HEK293T (cell line): ENCODE measurements at regions not wholly inside any gene's neighbourhood (a gene's known extent, or its start where the extent isn't known, plus 50 kb on each side); places are given as distances from the start of the nearest gene placed in this dataset.

Experiments
- CTCF ChIA-PET: fragments of 350-600 bp; formaldehyde crosslinking; extraction: SDS; loops from one replicate; lab custom pipeline; 2021; ENCODE audit warnings: antibody characterized with exemption, inconsistent platforms; lab: Yijun Ruan, JAX
- POLR2A ChIA-PET: fragments of 350-600 bp; formaldehyde crosslinking; extraction: SDS; loops from one replicate; lab custom pipeline; 2020; ENCODE audit warnings: antibody characterized with exemption, inconsistent platforms; lab: Yijun Ruan, JAX
- DNase-seq: peaks from one replicate; pipeline ENCODE4 v3.0.0; 2012; ENCODE audit warnings: mixed read lengths; ENCODE audit errors: extremely low spot score
- ARNT ChIP-seq: fragments of 450-650 bp; IDR thresholded peaks from 2 replicates; pipeline ENCODE4 v1.6.1; 2017; ENCODE audit warnings: mild to moderate bottlenecking
- BHLHE40 ChIP-seq: fragments of 450-650 bp; IDR thresholded peaks from 2 replicates; pipeline ENCODE4 v1.6.1; 2016; ENCODE audit warnings: mild to moderate bottlenecking, moderate library complexity, borderline replicate concordance
- CTBP1 ChIP-seq: fragments of 450-650 bp; IDR thresholded peaks from 2 replicates; pipeline ENCODE4 v1.6.1; 2016; ENCODE audit warnings: borderline replicate concordance
- ELF4 ChIP-seq: fragments of 450-650 bp; IDR thresholded peaks from 2 replicates; pipeline ENCODE4 v1.6.1; 2017; ENCODE audit warnings: antibody characterized with exemption
- FOXA1 ChIP-seq: fragments of 450-650 bp; IDR thresholded peaks from 2 replicates; pipeline ENCODE4 v1.6.1; 2016; ENCODE audit warnings: mild to moderate bottlenecking
- FOXK2 ChIP-seq: fragments of 450-650 bp; IDR thresholded peaks from 2 replicates; pipeline ENCODE4 v1.6.1; 2016; ENCODE audit warnings: mild to moderate bottlenecking
- FOXM1 ChIP-seq: fragments of 450-650 bp; IDR thresholded peaks from 2 replicates; pipeline ENCODE4 v1.6.1; 2017; ENCODE audit warnings: mild to moderate bottlenecking, borderline replicate concordance
- HDGF ChIP-seq: fragments of 450-650 bp; IDR thresholded peaks from 2 replicates; pipeline ENCODE4 v1.6.1; 2017; ENCODE audit warnings: antibody characterized with exemption, borderline replicate concordance
- L3MBTL2 ChIP-seq: fragments of 450-650 bp; conservative IDR thresholded peaks from 2 replicates; pipeline ENCODE4 v1.6.1; 2016; ENCODE audit warnings: mild to moderate bottlenecking
- LEF1 ChIP-seq: fragments of 450-650 bp; IDR thresholded peaks from 2 replicates; pipeline ENCODE4 v1.6.1; 2017; ENCODE audit warnings: mild to moderate bottlenecking, borderline replicate concordance
- NFRKB ChIP-seq: fragments of 450-650 bp; IDR thresholded peaks from 2 replicates; pipeline ENCODE4 v1.6.1; 2016; ENCODE audit warnings: mild to moderate bottlenecking, moderate library complexity
- PKNOX1 ChIP-seq: fragments of 450-650 bp; IDR thresholded peaks from 2 replicates; pipeline ENCODE4 v1.6.1; 2016
- SP1 ChIP-seq: fragments of 450-650 bp; IDR thresholded peaks from 2 replicates; pipeline ENCODE4 v1.6.1; 2017
- SUZ12 ChIP-seq: fragments of 450-650 bp; IDR thresholded peaks from 2 replicates; pipeline ENCODE4 v1.6.1; 2016; ENCODE audit warnings: mild to moderate bottlenecking
- TARDBP ChIP-seq: fragments of 450-650 bp; IDR thresholded peaks from 2 replicates; pipeline ENCODE4 v1.6.1; 2016
- ZNF384 ChIP-seq: fragments of 450-650 bp; IDR thresholded peaks from 2 replicates; pipeline ENCODE4 v1.6.1; 2016

GRCh38 chr3:62995119-62995518 is 119.9 kb upstream of the CADPS start:
- DNase-seq, result no peak
- POLR2A ChIA-PET, result no interaction called here
- TF ChIP-seq ARNT (no peak), ELF4 (no peak), SUZ12 (no peak), FOXA1 (no peak), PKNOX1 (no peak)
- CTCF ChIA-PET, result no interaction called here

GRCh38 chr3:62995530-62995929 is 120.3 kb upstream of the CADPS start:
- CTCF ChIA-PET, result no interaction called here

GRCh38 chr3:62997369-62997768 is 122.2 kb upstream of the CADPS start:
- TF ChIP-seq ZNF384, result no peak
- no peak for TF ChIP-seq HDGF
- no peak for TF ChIP-seq PKNOX1
- TF ChIP-seq L3MBTL2, result no peak
- no peak for TF ChIP-seq CTBP1
- no peak for TF ChIP-seq NFRKB
- TF ChIP-seq BHLHE40, result no peak
- TF ChIP-seq LEF1, result no peak
- TF ChIP-seq FOXM1, result no peak
- no peak for TF ChIP-seq FOXA1
- no peak for TF ChIP-seq TARDBP
- TF ChIP-seq FOXK2, result no peak
- TF ChIP-seq ARNT, result no peak
- no peak for TF ChIP-seq ELF4
- no peak for TF ChIP-seq SP1
- TF ChIP-seq SUZ12, result no peak
- ChIA-PET POLR2A (no interaction called here), CTCF (no interaction called here)
- no peak for DNase-seq

More at GRCh38 chr3:62995530-62995929, 120.3 kb upstream of the CADPS start:
- POLR2A ChIA-PET, result no interaction called here
- DNase-seq, result no peak
- TF ChIP-seq ZNF384 (no peak), NFRKB (no peak)

GRCh38 chr3:62999158-62999557 is 123.9 kb upstream of the CADPS start:
- DNase-seq, result no peak
- TF ChIP-seq FOXM1, result no peak
- no peak for TF ChIP-seq HDGF
- no peak for TF ChIP-seq TARDBP
- no peak for TF ChIP-seq FOXK2
- TF ChIP-seq ARNT, result no peak
- TF ChIP-seq LEF1, result no peak
- TF ChIP-seq BHLHE40, result no peak
- TF ChIP-seq ELF4, result no peak
- TF ChIP-seq SP1, result no peak
- no peak for TF ChIP-seq FOXA1
- no peak for TF ChIP-seq ZNF384
- TF ChIP-seq L3MBTL2, result no peak
- TF ChIP-seq NFRKB, result no peak
- no peak for TF ChIP-seq CTBP1
- no peak for TF ChIP-seq PKNOX1
- TF ChIP-seq SUZ12, result no peak
- POLR2A ChIA-PET, result no interaction called here
- CTCF ChIA-PET, result no interaction called here

- ChIA-PET POLR2A (no interaction called here), CTCF (interaction anchor here (0.5 to 0.6 kb wide), 2 partner anchors 126 to 425 kb away, joined by 3 to 6 read pairs; no protein-coding TSS in a partner anchor)
- no peak for DNase-seq
- TF ChIP-seq FOXM1 (no peak), SUZ12 (no peak)
Measured at GRCh38 chr3:62999791-63000190, 124.6 kb upstream of the CADPS start.

GRCh38 chr3:63004448-63004847 is 129.2 kb upstream of the CADPS start:
- DNase-seq, result no peak
- ChIA-PET CTCF (no interaction called here), POLR2A (no interaction called here)
- TF ChIP-seq BHLHE40, result no peak
- TF ChIP-seq SP1, result no peak
- no peak for TF ChIP-seq ZNF384
- TF ChIP-seq ARNT, result no peak
- TF ChIP-seq L3MBTL2, result no peak
- TF ChIP-seq SUZ12, result no peak
- no peak for TF ChIP-seq TARDBP
- no peak for TF ChIP-seq ELF4
- no peak for TF ChIP-seq FOXK2
- TF ChIP-seq CTBP1, result no peak
- no peak for TF ChIP-seq FOXM1
- TF ChIP-seq PKNOX1, result no peak
- TF ChIP-seq FOXA1, result no peak
- no peak for TF ChIP-seq NFRKB
- TF ChIP-seq HDGF, result no peak
